Sigmoid colon (tissue), 4 donors: ENCODE measurements at regions not wholly inside any gene's neighbourhood (a gene's known extent, or its start where the extent isn't known, plus 50 kb on each side); places are given as distances from the start of the nearest gene placed in this dataset.

Source experiments
- EP300 ChIP-seq, 4 donors: sonication (generic); formaldehyde crosslinking; IDR thresholded peaks; one replicate each; pipeline ENCODE4 v1.6.1; 2017; ENCODE audit warnings: antibody characterized with exemption in 4 of 4
- POLR2A ChIP-seq, 2 donors: fragments of 450-650 bp; IDR thresholded peaks; one replicate each; pipeline ENCODE4 v1.6.1; 2016; ENCODE audit warnings: antibody characterized with exemption in 2 of 2, mild to moderate bottlenecking in 2 of 2, moderate library complexity in 2 of 2
- POLR2AphosphoS5 ChIP-seq, 4 donors: sonication (generic); formaldehyde crosslinking; IDR thresholded peaks; one replicate each; pipeline ENCODE4 v1.6.1; 2017; ENCODE audit warnings: antibody characterized with exemption in 4 of 4
- TF ChIP-seq, protein P1 (sequence below), 4 experiments: fragments of 450-650 bp in 3 of 4; fragments of 200-600 bp in 1 of 4; IDR thresholded peaks; one replicate each; pipeline ENCODE4 v1.5.1; 2016 to 2019; ENCODE audit warnings: antibody characterized with exemption in 4 of 4, mild to moderate bottlenecking in 3 of 4, moderate library complexity in 2 of 4

DNA sequence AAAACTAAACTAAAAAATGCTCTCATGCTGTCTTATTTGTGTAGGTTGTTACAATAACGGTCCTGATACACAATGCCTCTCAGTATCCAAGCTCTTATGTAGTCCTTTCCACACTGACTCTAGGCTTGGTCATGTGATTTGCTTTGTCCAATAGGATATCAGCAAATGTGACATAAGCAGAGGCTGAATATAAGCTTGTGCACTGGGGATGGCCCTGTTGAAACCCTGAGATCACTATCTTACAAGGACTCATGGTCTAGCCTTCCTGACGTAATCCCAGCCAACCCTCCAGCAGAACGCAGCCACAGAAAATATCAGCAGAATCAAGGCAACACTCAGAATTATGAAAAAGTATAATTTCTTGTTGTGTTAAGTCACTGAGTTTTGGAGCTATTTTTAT, 145.1 kb upstream of the CCN2 start:
- TF ChIP-seq, protein P1, sequence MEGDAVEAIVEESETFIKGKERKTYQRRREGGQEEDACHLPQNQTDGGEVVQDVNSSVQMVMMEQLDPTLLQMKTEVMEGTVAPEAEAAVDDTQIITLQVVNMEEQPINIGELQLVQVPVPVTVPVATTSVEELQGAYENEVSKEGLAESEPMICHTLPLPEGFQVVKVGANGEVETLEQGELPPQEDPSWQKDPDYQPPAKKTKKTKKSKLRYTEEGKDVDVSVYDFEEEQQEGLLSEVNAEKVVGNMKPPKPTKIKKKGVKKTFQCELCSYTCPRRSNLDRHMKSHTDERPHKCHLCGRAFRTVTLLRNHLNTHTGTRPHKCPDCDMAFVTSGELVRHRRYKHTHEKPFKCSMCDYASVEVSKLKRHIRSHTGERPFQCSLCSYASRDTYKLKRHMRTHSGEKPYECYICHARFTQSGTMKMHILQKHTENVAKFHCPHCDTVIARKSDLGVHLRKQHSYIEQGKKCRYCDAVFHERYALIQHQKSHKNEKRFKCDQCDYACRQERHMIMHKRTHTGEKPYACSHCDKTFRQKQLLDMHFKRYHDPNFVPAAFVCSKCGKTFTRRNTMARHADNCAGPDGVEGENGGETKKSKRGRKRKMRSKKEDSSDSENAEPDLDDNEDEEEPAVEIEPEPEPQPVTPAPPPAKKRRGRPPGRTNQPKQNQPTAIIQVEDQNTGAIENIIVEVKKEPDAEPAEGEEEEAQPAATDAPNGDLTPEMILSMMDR (IDR thresholded peaks at IDR 0.05): no peak
- TF ChIP-seq POLR2A (IDR thresholded peaks at IDR 0.05) (no peak), EP300 (IDR thresholded peaks at IDR 0.05) (no peak), POLR2AphosphoS5 (IDR thresholded peaks at IDR 0.05) (no peak)
